NCI-H128 (cell line): ENCODE measurements at regions not wholly inside any gene's neighbourhood (a gene's known extent, or its start where the extent isn't known, plus 50 kb on each side); places are given as distances from the start of the nearest gene placed in this dataset.
"Not testable (repeated sequence)": the region's sequence is repeated elsewhere in the genome, so short reads cannot be mapped to it uniquely, and the experiment has no call there.

ENCODE experiments used
- DNase-seq: peaks from one replicate; lab custom pipeline; 2025; ENCODE audit not compliant: unreplicated experiment; lab: John Stamatoyannopoulos, UW

DNA sequence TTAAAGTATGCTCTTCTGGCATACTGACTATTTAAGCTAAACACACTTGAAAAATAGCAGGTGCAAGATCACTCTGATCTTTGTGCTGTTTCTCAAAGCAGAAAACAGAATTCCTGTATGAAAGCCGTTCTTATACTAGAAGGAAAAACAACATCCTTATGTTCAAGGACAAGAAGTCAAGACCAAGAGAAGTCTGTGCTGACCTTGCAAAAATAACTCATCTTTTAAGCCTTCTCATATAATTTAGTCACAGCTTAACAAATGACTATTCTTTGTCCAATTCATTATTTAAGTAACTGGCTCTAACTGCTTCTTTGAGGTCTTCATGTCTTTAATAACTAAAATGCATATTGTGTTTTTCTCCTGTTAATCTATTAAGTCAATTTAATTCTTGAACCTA lies 2750.2 kb upstream of the PCDH20 start:
- no peak for DNase-seq

DNA sequence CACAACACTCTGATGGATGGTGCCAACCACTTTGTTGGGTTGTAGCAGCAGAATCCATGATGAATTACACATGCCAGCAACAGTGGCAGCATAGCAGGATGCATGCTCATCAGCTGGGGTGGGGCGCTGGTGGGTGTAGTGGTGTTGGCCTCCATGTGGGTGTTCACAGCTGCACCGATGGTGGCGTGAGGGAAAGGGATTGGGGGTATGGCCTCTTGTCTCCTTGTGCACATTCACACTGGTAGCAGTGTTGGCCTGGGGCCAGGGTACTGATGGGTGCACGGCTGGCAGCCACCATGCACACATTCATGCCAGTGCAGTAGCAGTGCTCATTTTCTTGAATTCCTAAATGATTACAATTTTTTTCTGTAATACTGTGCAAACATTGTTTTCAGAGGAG lies 2748.8 kb upstream of the PCDH20 start:
- no peak for DNase-seq

DNA sequence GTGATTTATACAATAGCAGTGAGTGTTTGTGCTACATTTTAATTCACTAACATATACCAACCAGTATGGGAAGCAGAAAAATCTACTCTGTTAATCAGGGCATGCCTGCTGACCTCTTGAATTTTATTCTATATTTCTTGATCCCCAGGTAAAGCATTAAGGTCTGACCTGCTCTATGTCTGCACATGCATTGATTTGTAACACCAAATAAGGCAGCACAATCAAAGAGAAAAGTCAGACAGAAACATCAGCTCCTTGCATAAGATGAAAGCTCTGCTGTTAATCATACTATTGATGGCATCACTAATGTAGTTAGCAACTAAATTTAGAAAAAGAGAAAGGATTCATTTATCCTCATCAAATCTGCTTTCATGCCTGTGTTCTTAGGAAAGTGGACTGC lies 2744.8 kb upstream of the PCDH20 start:
- DNase-seq, result no peak

DNA sequence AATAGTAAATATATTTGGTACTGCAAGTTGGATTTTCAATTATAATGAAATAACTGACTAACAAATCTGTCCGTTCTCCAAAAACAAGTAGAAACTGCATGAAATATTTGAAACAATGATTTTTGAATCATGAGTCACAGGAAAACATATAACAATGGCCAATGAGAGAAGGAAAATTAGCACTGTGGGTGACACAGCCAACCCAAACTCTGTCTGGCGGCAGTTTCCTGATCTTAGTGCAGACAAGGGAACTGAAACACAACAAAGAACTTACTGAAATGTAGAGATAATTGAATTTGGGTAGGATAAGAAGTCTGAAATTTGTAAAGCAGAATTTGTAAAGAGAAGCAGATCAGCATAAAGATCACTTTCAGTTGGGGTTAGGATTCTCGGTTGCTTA lies 2743.3 kb upstream of the PCDH20 start:
- DNase-seq, result no peak

DNA sequence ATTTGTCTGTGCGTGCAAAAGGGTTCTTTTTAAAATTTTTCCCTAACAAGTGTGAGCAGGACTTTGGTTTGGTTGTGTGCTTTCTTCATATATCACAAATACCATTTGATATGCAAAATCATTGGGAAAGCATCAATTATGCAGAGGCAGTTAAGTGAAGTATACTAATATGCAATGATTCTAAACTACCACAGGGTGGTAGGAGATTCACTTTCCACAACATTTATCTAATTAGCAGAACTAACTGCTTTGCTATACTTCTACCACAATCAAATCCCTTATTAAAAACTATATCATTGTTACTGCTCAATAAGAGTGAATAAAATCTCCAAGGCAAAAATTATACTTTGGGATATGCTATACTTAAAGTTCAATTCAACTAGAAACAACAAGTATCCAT lies 2738.9 kb upstream of the PCDH20 start:
- no peak for DNase-seq

DNA sequence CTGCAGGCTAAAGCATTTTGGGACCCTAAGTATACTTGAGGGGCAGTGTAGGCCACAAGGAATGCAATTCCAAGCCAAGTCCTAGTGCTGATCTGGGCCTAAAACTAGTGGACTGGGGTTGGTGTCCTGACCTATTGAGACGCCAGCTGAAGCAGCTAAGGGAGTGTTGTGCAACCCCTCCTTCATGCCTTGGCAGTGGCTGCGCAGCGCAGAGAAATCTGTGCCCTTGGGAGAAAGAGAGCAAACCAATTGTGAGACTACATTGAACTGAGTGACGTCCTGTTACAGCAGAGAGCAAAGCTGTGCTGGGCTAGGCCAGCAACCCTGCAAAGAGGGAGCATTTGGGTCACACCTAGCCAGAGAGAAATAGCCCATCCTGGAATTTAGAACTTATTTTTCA lies 2715.0 kb upstream of the PCDH20 start:
- no peak for DNase-seq

DNA sequence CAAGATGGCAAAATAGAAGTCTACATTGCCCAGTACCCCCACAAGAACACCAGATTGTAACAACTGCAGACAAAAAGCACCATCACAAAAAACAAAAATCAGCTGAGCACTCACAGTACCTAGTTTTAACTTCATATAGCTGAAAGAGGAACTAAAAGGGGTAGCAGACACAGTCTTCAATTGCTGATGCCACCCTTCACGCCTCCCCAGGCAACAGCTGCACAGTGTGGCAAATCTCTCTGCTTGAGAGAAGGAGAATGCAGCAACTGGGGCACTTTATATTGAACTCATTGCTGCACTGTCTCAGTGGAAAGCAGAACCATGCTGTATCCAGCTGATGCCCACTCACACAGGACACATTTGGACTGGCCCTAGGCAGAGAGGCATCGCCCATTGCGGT lies 2714.5 kb upstream of the PCDH20 start:
- no peak for DNase-seq

DNA sequence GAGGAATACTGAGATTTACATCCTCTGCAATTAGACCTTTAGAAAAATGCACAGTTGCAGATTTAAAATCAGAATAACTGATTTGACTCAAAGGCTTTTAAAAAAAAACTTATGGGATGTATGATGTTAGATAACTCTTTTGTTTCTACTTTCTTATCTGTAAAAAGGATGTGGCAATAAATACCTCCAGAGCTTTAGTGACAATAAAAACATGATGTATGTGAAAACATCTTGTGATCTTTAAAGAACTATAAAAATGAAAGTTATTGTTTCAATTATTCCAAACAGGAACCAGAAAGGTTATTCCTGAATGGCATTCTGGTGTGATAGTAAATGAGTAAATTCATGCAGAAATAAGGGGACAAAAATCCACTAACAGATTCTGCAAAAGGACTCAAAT lies 2712.2 kb upstream of the PCDH20 start:
- DNase-seq, result no peak

DNA sequence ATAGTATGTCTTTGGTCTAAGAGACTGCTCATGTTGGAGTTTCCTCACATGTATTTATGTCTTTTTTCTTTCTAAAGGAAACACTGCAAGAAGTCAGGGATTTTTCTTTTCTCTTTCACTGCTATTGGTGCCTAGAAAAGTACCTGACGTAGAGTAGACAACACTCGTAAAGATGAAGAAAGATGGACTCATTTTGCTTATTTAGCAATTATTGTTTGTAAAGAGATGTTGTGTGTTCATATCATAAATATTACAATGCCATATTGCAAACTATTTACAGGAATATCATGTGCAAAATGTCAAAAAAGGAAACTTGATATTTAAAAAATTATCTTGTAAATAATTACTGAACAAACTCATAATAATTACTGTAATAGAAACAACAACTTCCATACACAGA lies 2711.5 kb upstream of the PCDH20 start:
- DNase-seq, result no peak

DNA sequence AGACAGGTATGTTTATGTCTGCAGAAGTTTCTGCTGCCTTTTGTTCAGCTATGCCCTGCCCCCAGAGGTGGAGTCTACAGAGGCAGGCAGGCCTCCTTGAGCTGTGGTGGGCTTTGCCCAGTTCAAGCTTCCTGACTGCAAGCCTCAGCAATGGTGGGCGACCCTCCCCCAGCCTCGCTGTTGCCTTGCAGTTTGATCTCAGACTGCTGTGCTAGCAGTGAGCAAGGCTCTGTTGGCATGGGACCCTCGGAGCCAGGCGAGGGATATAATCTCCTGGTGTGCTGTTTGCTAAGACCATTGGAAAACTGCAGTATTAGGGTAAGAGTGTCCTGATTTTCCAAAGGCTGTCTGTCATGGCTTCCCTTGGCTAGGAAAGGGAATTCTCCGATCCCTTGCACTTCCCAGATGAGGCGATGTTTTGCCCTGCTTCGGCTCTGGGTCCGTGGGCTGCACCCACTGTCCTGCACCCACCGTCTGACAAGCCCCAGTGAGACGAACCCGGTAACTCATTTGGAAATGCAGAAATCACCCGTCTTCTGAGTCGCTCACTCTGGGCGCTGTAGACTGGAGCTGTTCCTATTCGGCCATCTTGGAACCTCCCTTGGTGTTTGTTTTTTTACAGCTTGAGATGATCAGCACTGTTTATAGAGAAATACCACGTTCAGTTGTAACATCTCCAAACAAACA lies 2705.5 kb upstream of the PCDH20 start:
- not testable (repeated sequence) for DNase-seq

DNA sequence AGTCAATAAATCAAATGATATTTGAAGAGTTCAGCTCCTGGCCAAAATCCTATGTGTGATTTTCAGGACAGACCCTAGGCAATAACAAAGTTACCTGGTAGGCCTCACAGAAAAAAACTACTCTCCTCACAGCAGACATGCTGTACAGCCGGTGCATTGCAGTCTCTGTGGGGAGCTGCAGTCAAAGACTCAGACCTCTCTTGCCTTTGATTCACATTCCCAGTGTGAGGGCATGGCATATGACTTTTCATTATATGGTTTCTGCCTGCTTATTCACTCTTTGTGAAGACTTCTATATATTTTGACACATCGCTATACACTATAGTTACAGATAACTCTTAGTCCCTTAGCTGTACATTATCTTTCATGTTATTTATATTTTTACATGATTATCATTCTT lies 2684.3 kb upstream of the PCDH20 start:
- no peak for DNase-seq

DNA sequence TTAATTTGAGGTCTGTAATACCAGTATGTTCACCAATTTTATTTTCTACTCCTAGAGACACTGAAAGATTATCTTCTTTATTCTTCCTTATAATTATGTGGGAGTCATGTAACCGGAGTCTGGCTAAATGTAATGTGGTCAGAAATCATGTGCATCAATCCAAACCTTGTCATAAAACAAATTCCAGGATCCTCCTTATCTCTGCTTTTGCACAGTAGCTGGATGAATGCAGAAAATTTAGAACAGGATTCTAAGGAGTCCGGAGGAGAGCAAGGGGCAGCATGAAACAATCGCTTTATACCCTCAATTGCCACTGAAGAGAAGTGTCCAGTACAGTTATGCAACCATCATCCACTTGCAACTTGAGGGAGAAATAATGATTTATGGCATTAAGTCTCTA lies 2674.7 kb upstream of the PCDH20 start:
- no peak for DNase-seq

DNA sequence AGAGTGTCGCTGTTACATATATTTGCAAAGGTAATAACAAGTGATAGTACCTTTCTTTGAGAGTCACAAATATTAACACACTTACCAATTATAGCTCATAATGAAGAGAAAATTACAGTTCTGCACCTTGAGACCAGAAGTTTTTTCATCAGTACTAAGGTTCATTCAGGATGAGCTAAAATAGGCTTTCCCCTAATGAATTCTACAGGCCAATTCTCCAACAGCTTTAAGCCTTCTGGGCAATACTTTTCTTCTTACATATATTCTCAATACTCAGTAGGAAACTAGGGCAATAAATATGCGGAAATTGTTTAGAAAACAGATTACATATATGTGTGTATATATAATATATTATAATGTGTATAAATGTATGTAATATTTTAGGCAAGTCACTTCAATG lies 2672.8 kb upstream of the PCDH20 start:
- DNase-seq, result no peak

DNA sequence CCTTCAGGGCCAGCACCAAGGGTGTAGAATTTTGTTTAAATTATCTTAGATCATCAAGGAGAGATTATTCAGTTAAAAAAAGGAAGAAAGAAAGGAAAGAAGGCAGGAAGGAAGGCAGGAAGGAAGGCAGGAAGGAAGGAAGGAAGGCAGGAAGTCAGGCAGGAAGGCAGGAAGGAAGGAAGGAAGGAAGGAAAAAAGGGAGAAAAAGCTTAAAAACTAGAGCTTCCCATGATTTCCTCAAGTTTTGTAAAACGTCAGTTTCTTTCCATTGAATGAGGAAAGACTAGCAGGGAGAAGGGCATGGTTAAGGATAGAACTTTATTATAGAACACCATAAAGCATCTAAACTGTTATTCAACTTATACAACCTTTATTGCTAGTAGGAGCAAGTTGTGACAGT lies 2672.0 kb upstream of the PCDH20 start:
- DNase-seq, result no peak

DNA sequence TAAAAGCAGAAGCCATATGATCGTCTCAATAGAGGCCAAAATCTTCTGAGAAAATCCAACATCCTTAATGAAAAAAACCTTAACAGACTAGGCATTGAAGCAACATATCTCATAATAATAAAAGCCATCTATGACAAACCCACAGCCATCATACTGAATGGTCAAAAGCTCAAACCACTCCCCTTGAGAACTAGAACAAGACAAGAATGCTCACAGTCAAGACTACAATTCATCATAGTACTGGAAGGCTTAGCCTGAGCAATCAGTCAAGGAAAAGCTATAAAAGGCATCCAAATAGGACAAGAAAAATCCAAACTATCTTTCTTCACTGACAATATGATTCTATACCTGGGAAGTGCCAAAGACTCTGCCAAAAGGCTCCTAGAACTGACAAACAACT lies 2668.2 kb upstream of the PCDH20 start:
- no peak for DNase-seq

DNA sequence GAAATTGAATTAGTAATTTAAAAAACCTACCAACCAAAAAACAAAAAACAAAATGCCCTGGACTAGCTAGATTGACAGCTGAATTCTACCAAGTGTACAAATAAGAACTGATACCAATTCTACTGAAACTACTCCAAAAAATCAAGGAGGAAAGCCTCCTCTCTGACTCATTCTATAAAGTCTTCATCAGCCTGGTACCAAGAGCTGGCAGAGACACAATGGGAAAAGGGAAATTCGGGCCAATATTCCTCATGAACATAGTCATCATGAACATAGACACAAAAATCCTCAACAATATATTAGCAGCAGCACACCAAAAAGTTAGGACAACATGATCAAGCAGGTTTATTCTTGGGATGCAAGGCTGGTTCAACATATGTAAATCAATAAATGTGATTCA lies 2667.7 kb upstream of the PCDH20 start:
- no peak for DNase-seq

DNA sequence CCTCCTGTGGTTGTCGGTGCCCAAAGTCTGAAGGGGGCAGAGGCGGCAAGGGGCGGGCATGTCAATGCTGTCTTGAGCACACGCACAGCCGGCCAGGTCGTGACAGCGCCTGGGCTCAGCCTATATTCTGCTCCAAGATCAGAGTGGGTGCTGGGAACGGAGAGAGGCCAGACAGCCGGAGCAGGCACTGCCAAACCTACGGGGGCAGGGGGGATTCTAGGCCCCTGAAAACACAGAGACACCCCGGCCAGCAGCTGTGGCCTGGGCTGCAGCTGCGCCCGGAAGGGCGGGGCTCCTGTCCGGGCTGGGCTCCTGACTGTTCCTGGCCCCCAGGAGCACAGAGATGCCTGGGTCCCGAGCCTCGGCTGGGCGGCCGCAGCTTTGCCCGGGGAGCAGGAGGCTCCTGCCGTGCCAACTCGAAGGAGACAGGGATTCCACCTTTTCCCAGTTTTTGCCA lies 2662.9 kb upstream of the PCDH20 start:
- DNase-seq, result no peak

DNA sequence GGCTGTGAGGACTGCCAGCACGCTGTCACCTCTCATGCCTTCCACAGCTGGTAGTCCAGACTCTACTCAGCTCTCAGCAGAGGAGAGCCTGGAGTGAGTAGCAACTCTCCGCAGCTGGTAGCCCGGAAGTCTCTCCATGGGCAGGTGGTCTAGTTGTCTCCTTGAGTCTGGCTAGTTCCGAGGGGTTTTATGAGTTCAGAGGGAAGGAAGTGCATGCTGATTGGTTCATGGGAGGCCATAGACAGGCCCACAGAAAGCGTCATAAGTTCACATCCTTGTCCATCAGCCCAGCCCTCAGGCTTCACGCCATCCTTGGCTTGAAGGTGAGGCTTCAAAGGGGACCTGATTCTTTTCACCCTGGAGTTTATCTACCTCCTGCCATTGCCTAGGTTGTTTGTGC lies 2662.4 kb upstream of the PCDH20 start:
- DNase-seq, result no peak

DNA sequence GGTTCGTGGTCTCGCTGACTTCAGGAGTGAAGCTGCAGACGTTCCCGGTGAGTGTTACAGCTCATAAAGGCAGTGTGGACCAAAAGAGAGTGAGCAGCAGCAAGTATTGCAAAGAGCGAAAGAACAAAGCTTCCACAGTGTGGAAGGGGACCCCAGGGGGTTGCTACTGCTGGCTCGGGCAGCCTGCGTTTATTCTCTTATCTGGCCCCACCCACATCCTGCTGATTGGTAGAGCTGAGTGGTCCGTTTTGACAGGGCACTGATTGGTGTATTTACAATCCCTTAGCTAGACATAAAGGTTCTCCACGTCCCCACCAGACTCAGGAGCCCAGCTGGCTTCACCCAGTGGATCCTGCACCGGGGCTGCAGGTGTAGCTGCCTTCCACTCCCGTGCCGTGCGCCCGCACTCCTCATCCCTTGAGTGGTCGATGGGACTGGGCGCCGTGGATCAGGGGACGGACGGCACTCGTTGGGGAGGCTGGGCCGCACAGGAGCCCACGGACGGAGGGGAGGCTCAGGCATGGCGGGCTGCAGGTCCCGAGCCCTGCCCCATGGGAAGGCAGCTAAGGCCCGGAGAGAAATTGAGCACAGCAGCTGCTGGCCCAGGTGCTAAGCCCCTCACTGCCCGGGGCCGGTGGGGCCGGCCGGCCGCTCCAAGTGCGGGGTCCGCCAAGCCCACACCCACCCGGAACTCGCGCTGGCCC lies 2661.6 kb upstream of the PCDH20 start:
- DNase-seq, result not testable (repeated sequence)

DNA sequence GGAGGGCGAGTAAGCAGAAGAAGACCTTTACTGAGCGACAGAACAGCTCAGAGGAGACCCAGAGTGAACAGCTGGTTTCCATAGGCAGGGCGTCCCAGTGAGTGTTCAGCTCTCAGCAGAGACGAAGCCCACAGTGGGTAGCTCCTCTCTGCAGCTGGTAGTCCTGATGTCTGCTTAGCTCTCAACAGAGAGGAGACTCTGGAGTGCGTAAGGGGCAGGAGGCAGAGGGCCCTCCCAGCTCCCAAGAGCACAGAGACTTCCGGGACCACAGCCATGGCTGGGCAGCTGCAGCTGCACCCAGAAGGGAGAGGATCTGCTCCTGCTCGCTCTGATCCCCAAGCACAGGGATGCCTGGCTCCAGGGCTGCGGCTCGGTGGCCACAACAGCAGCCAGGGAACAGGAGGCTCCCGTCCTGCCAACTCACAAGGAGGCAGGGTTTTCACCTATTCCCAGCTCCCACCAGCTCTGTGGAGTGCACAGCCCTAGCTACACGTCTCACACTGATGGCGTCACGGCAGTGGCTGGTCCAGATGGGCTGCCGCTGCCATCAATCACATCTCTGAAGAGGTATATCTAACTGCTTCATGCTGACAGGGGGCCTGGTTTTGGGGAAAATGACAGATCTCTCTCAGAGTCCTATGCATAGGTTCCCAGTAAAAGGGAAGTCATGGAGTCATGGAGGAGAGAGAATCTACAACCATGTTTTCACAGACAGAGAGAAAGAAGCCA lies 2660.1 kb upstream of the PCDH20 start:
- no peak for DNase-seq

DNA sequence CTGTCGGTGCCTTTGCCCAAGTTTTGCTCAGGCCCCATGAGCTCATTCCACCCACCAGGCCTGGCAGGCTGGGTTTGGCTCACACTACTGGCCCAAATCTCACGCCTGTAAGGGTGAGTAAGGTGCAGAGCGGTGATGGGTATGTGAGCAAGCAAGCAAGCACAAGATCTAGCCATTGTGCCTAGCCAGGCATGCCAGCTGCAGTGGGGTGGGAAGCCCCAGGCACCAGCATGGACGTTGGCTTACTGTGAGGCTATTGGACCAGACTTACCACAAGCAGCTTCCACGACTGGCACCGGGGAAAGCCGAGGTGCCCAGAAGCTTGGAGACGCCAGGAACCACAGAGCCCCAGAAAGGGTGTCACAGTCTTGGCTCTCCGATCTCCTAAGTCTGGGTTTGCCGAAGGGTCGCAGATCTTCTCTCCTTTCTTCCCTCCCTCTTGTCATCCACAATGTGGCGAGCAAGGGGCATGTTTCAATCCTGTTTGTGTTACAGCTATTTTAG lies 2659.4 kb upstream of the PCDH20 start:
- no peak for DNase-seq

DNA sequence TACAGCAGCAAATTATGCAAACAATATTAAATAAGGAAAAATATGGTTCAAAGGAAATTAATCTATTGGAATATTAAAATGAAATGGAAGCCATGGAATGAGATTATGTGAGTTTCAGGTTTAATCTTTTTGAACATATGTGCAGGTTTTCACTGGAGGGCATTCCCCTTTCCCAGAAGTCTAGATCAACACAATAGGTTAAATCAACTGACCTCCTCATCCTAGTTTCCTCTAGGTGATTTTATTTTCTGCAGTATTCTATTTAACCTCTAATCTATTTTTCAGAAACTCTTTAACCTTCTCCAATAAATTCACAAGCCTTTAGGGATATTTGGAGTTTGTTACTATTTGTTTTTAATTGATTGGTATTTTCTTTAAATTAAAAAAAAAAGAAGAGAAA lies 2657.6 kb upstream of the PCDH20 start:
- DNase-seq, result no peak
